ENCODE measurements at regions not wholly inside any gene's neighbourhood (a gene's known extent, or its start where the extent isn't known, plus 50 kb on each side); places are given as distances from the start of the nearest gene placed in this dataset.

- CTCF ChIA-PET = no interaction called here
- BruUV-seq (replicated peaks) = no TSS peak
- no peaks in the 10 kb centered on the region for H3K27me3 Mint-ChIP-seq (ENCODE audit: unreplicated experiment)
Observed at GRCh38 chrX:10892621-10893225, 218.4 kb upstream of the HCCS start.

GRCh38 chrX:10893366-10893765 is 217.8 kb upstream of the HCCS start:
- no peak for DNase-seq
- TF ChIP-seq, protein P1, sequence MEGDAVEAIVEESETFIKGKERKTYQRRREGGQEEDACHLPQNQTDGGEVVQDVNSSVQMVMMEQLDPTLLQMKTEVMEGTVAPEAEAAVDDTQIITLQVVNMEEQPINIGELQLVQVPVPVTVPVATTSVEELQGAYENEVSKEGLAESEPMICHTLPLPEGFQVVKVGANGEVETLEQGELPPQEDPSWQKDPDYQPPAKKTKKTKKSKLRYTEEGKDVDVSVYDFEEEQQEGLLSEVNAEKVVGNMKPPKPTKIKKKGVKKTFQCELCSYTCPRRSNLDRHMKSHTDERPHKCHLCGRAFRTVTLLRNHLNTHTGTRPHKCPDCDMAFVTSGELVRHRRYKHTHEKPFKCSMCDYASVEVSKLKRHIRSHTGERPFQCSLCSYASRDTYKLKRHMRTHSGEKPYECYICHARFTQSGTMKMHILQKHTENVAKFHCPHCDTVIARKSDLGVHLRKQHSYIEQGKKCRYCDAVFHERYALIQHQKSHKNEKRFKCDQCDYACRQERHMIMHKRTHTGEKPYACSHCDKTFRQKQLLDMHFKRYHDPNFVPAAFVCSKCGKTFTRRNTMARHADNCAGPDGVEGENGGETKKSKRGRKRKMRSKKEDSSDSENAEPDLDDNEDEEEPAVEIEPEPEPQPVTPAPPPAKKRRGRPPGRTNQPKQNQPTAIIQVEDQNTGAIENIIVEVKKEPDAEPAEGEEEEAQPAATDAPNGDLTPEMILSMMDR (IDR thresholded peaks at IDR 0.05; ENCODE audit: unreplicated experiment) = no peak
- Mint-ChIP-seq H3K4me1 (ENCODE audit: low read depth, unreplicated experiment) (no peaks in the 10 kb centered on the region), H3K27me3 (ENCODE audit: unreplicated experiment) (no peaks in the 10 kb centered on the region), H3K4me3 (ENCODE audit: low read depth, unreplicated experiment) (no peak overlapping the region), H3K36me3 (ENCODE audit: insufficient read depth, unreplicated experiment) (no peaks in the 10 kb centered on the region), H3K9me3 (ENCODE audit: low read depth, unreplicated experiment) (no peaks in the 10 kb centered on the region), H3K27ac (ENCODE audit: unreplicated experiment) (no peak overlapping the region)
- intact Hi-C loops (cut with micrococcal nuclease; ENCODE audit: unreplicated experiment) = no loop called here
- no TSS peak for BruUV-seq (replicated peaks)
- CTCF ChIA-PET = no interaction called here

More at GRCh38 chrX:10892621-10893225, 218.4 kb upstream of the HCCS start:
- no peak for DNase-seq
- intact Hi-C loops (cut with micrococcal nuclease; ENCODE audit: unreplicated experiment) = no loop called here
- H3K27ac Mint-ChIP-seq (ENCODE audit: unreplicated experiment) = no peak overlapping the region
- TF ChIP-seq, protein P1 (IDR thresholded peaks at IDR 0.05; ENCODE audit: unreplicated experiment) = no peak
- no peaks in the 10 kb centered on the region for H3K4me1 Mint-ChIP-seq (ENCODE audit: low read depth, unreplicated experiment)
- no peaks in the 10 kb centered on the region for H3K9me3 Mint-ChIP-seq (ENCODE audit: low read depth, unreplicated experiment)
- no peaks in the 10 kb centered on the region for H3K36me3 Mint-ChIP-seq (ENCODE audit: insufficient read depth, unreplicated experiment)
- no peak overlapping the region for H3K4me3 Mint-ChIP-seq (ENCODE audit: low read depth, unreplicated experiment)

GRCh38 chrX:10893976-10894375 is 217.2 kb upstream of the HCCS start:
- no peak for DNase-seq
- H3K27me3 Mint-ChIP-seq (ENCODE audit: unreplicated experiment) = no peaks in the 10 kb centered on the region
- no TSS peak for BruUV-seq (replicated peaks)
- H3K4me3 Mint-ChIP-seq (ENCODE audit: low read depth, unreplicated experiment) = no peak overlapping the region
- no peak overlapping the region for H3K27ac Mint-ChIP-seq (ENCODE audit: unreplicated experiment)
- H3K9me3 Mint-ChIP-seq (ENCODE audit: low read depth, unreplicated experiment) = no peaks in the 10 kb centered on the region
- intact Hi-C loops (cut with micrococcal nuclease; ENCODE audit: unreplicated experiment) = no loop called here
- no peaks in the 10 kb centered on the region for H3K4me1 Mint-ChIP-seq (ENCODE audit: low read depth, unreplicated experiment)
- CTCF ChIA-PET = no interaction called here
- H3K36me3 Mint-ChIP-seq (ENCODE audit: insufficient read depth, unreplicated experiment) = no peaks in the 10 kb centered on the region
- TF ChIP-seq, protein P1 (IDR thresholded peaks at IDR 0.05; ENCODE audit: unreplicated experiment) = no peak

GRCh38 chrX:10897768-10898167 is 213.4 kb upstream of the HCCS start:
- Mint-ChIP-seq H3K36me3 (ENCODE audit: insufficient read depth, unreplicated experiment) (no peaks in the 10 kb centered on the region), H3K9me3 (ENCODE audit: low read depth, unreplicated experiment) (no peaks in the 10 kb centered on the region), H3K4me3 (ENCODE audit: low read depth, unreplicated experiment) (no peak overlapping the region), H3K4me1 (ENCODE audit: low read depth, unreplicated experiment) (peaks cover 11% of the 10 kb centered on the region), H3K27me3 (ENCODE audit: unreplicated experiment) (no peaks in the 10 kb centered on the region), H3K27ac (ENCODE audit: unreplicated experiment) (no peak overlapping the region)
- CTCF ChIA-PET = no interaction called here
- DNase-seq = no peak
- intact Hi-C loops (cut with micrococcal nuclease; ENCODE audit: unreplicated experiment) = no loop called here
- TF ChIP-seq, protein P1 (IDR thresholded peaks at IDR 0.05; ENCODE audit: unreplicated experiment) = no peak
- BruUV-seq (replicated peaks) = no TSS peak

Data from Calu3 (cell line).